Central memory CD8-positive, alpha-beta T cell (primary cell): ENCODE measurements at regions not wholly inside any gene's neighbourhood (a gene's known extent, or its start where the extent isn't known, plus 50 kb on each side); places are given as distances from the start of the nearest gene placed in this dataset.

Experiments
- ATAC-seq: fragments of 150-1000 bp; cut with Tn5 transposase; replicated peaks from 2 replicates; pipeline ENCODE4 v1.10.0; 2022; ENCODE audit warnings: mild to moderate bottlenecking, moderate FRiP score, moderate number of reproducible peaks; ENCODE audit not compliant: poor library complexity, severe bottlenecking; ENCODE audit errors: extremely low read depth
- DNase-seq, 2 donors: peaks; one replicate each; pipeline ENCODE4 v3.0.0; 2021; ENCODE audit warnings: low spot score in 2 of 2
- H3K27ac Mint-ChIP-seq: one replicate; pipeline ENCODE4 v1.8.0; 2022; ENCODE audit warnings: low read depth, mild to moderate bottlenecking, moderate library complexity, mixed read lengths
- H3K27me3 Mint-ChIP-seq: one replicate; pipeline ENCODE4 v1.8.0; 2022; ENCODE audit warnings: mixed read lengths
- H3K36me3 Mint-ChIP-seq: one replicate; pipeline ENCODE4 v1.8.0; 2022; ENCODE audit warnings: mild to moderate bottlenecking, moderate library complexity, mixed read lengths; ENCODE audit not compliant: insufficient read depth
- H3K4me1 Mint-ChIP-seq: one replicate; pipeline ENCODE4 v1.8.0; 2022; ENCODE audit warnings: mixed read lengths
- H3K4me3 Mint-ChIP-seq: one replicate; pipeline ENCODE4 v1.8.0; 2022; ENCODE audit warnings: mild to moderate bottlenecking, moderate library complexity, mixed read lengths
- H3K9me3 Mint-ChIP-seq: one replicate; pipeline ENCODE4 v1.8.0; 2022; ENCODE audit warnings: mixed read lengths

DNA sequence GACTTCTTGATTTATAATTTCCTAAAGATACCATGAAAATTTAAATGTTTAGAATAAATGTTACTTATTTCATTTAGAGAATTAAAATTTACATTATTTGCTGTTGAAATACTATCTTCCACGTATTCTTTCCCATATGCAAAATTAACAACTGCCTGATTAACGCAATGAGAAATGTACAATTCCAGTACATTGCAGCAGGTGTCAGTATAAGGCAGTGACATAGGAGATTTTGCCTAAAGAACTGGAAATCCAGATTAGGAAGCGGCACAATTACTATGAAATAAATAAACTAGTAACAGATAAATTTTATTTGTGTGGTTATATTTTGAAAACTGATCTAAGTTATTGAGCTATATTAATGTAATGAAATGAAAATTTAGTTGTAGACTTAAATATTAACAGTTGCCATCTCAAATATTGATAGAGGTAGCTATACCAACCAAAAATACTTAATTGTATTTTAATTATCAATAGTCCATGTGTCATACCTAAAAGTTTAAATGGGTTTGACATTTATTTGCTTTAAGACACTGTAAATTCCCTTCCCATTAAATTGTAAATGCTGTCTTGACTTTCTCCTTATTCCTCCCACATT is 300.2 kb downstream of the UTRN start:
- Mint-ChIP-seq H3K4me1 (peaks cover 26% of the 10 kb centered on the region), H3K9me3 (no peaks in the 10 kb centered on the region), H3K36me3 (peaks cover 11% of the 10 kb centered on the region), H3K27me3 (no peaks in the 10 kb centered on the region), H3K4me3 (no peak overlapping the region), H3K27ac (no peak overlapping the region)
- no peak for ATAC-seq
- DNase-seq: no peak

DNA sequence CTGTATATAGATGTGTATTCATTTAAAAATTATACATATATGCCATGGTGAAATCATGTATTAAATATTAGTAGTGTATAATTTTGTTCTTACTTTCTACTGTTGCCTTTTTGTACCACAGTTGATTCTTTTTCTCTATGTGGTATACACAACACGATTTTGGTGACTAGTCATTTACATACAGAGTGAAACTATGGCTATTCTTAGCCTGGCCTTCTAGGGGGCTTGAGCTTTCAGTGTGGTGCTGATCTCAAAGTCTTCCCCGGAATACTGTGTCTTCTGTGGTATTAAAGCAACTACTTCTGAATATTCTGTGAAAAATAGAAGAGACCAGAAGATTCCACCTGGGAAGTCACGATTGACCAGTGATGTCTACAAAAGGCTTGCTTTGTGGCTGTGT is 301.9 kb downstream of the UTRN start:
- H3K36me3 Mint-ChIP-seq: peaks cover 12% of the 10 kb centered on the region
- no peaks in the 10 kb centered on the region for H3K9me3 Mint-ChIP-seq
- no peak overlapping the region for H3K27ac Mint-ChIP-seq
- peaks cover 19% of the 10 kb centered on the region for H3K4me1 Mint-ChIP-seq
- H3K4me3 Mint-ChIP-seq: no peak overlapping the region
- DNase-seq (no peak), ATAC-seq (no peak)
- H3K27me3 Mint-ChIP-seq: no peaks in the 10 kb centered on the region

- DNase-seq (no peak), ATAC-seq (no peak)
- no peaks in the 10 kb centered on the region for H3K27me3 Mint-ChIP-seq
- peaks cover 4% of the 10 kb centered on the region for H3K4me1 Mint-ChIP-seq
- H3K36me3 Mint-ChIP-seq: peaks cover 8% of the 10 kb centered on the region
- H3K27ac Mint-ChIP-seq: no peak overlapping the region
- no peaks in the 10 kb centered on the region for H3K9me3 Mint-ChIP-seq
- H3K4me3 Mint-ChIP-seq: no peak overlapping the region
These were observed 303.7 kb downstream of the UTRN start for GRCh38 chr6:144588697-144589325.

DNA sequence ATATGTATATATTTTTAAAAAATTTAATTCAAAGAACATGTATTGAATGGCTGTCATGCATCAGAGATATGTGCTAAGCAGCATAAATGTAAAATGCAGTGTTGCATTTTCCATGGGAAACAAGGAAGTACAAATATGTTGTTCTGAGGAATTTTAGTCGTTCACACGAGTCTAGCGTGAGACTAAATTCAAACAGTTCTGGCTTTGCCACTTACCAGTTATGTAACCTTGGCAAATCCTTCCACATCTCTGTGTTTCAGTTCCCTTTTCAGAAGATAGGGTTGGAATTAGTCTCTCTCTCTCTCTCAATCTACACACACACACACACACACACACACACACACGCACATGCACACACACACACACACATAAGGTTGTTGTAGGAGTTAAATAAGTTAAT is 305.4 kb downstream of the UTRN start:
- Mint-ChIP-seq H3K4me1 (peaks cover 7% of the 10 kb centered on the region), H3K27me3 (no peaks in the 10 kb centered on the region), H3K4me3 (no peak overlapping the region), H3K36me3 (peaks cover 8% of the 10 kb centered on the region), H3K27ac (no peak overlapping the region), H3K9me3 (no peaks in the 10 kb centered on the region)
- DNase-seq (no peak), ATAC-seq (no peak)

DNA sequence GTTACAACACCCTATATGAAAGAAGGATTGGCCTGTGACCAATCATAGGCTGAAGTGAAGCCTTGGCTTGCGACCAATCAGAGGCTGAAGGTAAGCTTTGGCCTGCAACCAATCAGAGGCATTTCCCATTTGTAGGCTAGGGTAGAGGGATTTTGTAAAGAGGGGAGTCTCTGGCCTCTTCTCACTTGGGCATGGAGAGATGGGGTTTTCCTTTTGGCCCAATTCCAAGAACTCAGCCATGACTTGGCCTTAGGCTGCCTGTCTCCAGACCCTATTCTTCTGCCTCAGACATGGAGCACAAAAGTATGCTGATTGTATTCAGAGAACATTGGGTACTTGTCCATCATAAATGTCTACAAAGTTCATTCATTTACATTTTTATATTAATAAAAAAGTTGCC is 308.3 kb downstream of the UTRN start:
- ATAC-seq (no peak), DNase-seq (no peak)
- Mint-ChIP-seq H3K4me3 (no peak overlapping the region), H3K9me3 (no peaks in the 10 kb centered on the region), H3K36me3 (peaks cover 14% of the 10 kb centered on the region), H3K27me3 (no peaks in the 10 kb centered on the region), H3K4me1 (peaks cover 19% of the 10 kb centered on the region), H3K27ac (no peak overlapping the region)

- Mint-ChIP-seq H3K36me3 (peaks cover 16% of the 10 kb centered on the region), H3K4me3 (no peak overlapping the region), H3K27me3 (no peaks in the 10 kb centered on the region), H3K9me3 (no peaks in the 10 kb centered on the region), H3K27ac (no peak overlapping the region), H3K4me1 (peaks cover 30% of the 10 kb centered on the region)
- ATAC-seq: no peak
- DNase-seq: no peak
These were observed 309.4 kb downstream of the UTRN start for GRCh38 chr6:144594585-144594984.

DNA sequence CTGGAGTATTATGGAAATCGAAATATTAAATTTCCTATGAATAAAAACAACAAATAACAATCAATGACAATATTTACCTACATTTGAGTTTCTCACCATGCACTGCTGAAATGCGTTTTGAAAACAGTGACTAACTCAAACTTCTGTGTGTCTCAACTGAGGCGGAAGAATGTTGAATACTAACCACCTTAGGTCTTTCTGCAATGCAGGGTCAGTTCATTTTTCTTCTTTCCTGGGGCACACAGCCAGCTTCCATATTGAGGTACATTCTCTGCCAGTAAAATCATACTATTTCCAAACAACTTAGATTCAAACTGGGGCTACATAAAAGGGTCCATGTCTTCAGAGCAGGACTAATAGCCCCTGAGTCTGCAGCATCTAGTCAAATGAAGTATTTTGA is 310.1 kb downstream of the UTRN start:
- H3K9me3 Mint-ChIP-seq: no peaks in the 10 kb centered on the region
- DNase-seq: no peak
- H3K4me3 Mint-ChIP-seq: no peak overlapping the region
- ATAC-seq: no peak
- H3K27me3 Mint-ChIP-seq: no peaks in the 10 kb centered on the region
- peaks cover 16% of the 10 kb centered on the region for H3K36me3 Mint-ChIP-seq
- no peak overlapping the region for H3K27ac Mint-ChIP-seq
- H3K4me1 Mint-ChIP-seq: peaks cover 36% of the 10 kb centered on the region

DNA sequence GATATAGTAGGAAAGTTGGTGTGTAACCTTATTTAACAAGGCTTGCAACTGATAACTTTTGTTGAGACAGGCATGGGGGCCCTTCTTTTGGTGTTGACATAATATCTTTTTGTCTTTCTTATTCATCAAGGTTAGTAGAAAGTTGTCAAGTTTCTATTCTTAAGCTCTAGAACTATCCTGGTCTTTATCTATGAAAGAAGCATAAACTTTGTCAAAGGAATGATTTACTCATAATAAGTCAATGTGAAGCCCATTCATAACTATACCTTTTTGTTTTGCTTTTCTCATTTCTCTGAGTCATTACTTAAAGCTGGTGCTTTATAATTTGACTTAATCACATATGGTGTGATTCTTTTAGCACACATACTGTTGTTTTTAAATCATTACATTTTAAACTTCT is 312.4 kb downstream of the UTRN start:
- no peak for ATAC-seq
- Mint-ChIP-seq H3K27ac (no peak overlapping the region), H3K4me3 (no peak overlapping the region)

DNA sequence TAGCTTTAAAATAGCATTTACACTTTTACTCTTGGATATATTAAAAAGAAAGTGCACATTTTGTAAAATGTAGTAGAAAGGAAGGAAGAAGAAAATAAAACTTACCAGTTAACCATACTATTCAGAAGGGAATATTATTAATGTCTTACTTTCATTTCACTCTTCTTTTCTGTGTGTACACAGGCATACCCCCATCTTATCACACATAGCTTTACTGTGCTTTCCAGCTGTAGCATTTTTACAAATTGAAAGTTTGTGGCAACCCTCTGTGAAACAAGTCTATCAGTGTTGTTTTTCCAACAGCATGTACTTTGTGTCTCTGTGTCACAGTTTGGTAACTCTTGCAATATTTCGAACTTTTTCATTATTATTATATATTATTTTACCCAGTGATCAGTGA is 314.5 kb downstream of the UTRN start:
- H3K27me3 Mint-ChIP-seq: no peaks in the 10 kb centered on the region
- no peak overlapping the region for H3K27ac Mint-ChIP-seq
- ATAC-seq: no peak
- H3K9me3 Mint-ChIP-seq: no peaks in the 10 kb centered on the region
- peaks cover 60% of the 10 kb centered on the region for H3K4me1 Mint-ChIP-seq
- DNase-seq: no peak
- H3K4me3 Mint-ChIP-seq: no peak overlapping the region
- H3K36me3 Mint-ChIP-seq: peaks cover 13% of the 10 kb centered on the region

More for the DNA sequence above, 312.4 kb downstream of the UTRN start:
- peaks cover 15% of the 10 kb centered on the region for H3K36me3 Mint-ChIP-seq
- DNase-seq: no peak
- H3K9me3 Mint-ChIP-seq: no peaks in the 10 kb centered on the region
- no peaks in the 10 kb centered on the region for H3K27me3 Mint-ChIP-seq
- peaks cover 49% of the 10 kb centered on the region for H3K4me1 Mint-ChIP-seq

DNA sequence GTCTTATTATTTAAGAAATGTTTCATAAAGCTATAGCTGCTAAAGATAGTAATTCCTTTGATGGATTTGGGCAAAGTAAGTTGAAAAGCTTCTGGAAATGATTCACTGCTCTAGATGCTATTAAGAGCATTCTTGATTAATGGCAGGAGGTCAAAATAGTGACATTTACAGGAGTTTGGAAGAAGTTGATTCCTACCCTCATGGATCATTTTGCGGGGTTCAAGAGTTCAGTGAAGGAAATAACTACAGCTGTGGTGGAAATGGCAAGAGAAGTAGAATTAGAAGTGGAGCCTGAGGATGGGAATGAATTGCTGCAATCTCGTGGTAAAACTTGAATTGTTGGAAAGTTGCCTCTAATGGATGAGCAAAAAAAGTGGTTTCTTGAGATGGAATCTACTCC is 316.1 kb downstream of the UTRN start:
- ATAC-seq: no peak
- Mint-ChIP-seq H3K27me3 (no peaks in the 10 kb centered on the region), H3K4me3 (no peak overlapping the region), H3K36me3 (peaks cover 13% of the 10 kb centered on the region), H3K27ac (no peak overlapping the region), H3K9me3 (no peaks in the 10 kb centered on the region), H3K4me1 (peaks cover 54% of the 10 kb centered on the region)
- DNase-seq: no peak

- Mint-ChIP-seq H3K27ac (no peak overlapping the region), H3K36me3 (peaks cover 17% of the 10 kb centered on the region), H3K4me3 (no peak overlapping the region), H3K27me3 (no peaks in the 10 kb centered on the region), H3K4me1 (peaks cover 59% of the 10 kb centered on the region), H3K9me3 (no peaks in the 10 kb centered on the region)
- DNase-seq: no peak
- peak; percentile 60 for ATAC-seq
These were observed 317.5 kb downstream of the UTRN start for GRCh38 chr6:144602523-144603180.

GRCh38 chr6:144606083-144606482 is 320.9 kb downstream of the UTRN start:
- no peaks in the 10 kb centered on the region for H3K27me3 Mint-ChIP-seq
- no peak overlapping the region for H3K27ac Mint-ChIP-seq
- no peak overlapping the region for H3K4me3 Mint-ChIP-seq
- H3K9me3 Mint-ChIP-seq: no peaks in the 10 kb centered on the region
- ATAC-seq: no peak
- H3K4me1 Mint-ChIP-seq: peaks cover 60% of the 10 kb centered on the region
- peaks cover 12% of the 10 kb centered on the region for H3K36me3 Mint-ChIP-seq
- no peak for DNase-seq
